Astrocyte (in vitro differentiated cells and primary cell): ENCODE measurements at regions not wholly inside any gene's neighbourhood (a gene's known extent, or its start where the extent isn't known, plus 50 kb on each side); places are given as distances from the start of the nearest gene placed in this dataset.

Experiments
- CTCF ChIP-seq: IDR thresholded peaks from 2 replicates; pipeline ENCODE4 v1.5.1; 2011; ENCODE audit warnings: low read depth, mild to moderate bottlenecking, inconsistent platforms, low read length, moderate library complexity; ENCODE audit not compliant: insufficient read depth
- EZH2 ChIP-seq: IDR thresholded peaks from 2 replicates; pipeline ENCODE4 v1.6.1; 2012; ENCODE audit warnings: mild to moderate bottlenecking, low read length, inconsistent platforms; ENCODE audit not compliant: insufficient read depth

- no peak for TF ChIP-seq CTCF
- TF ChIP-seq EZH2: no peak
Measured at GRCh38 chr5:130243641-130244040, 339.4 kb downstream of the CHSY3 start.
